HL-60 (cell line): ENCODE measurements at regions not wholly inside any gene's neighbourhood (a gene's known extent, or its start where the extent isn't known, plus 50 kb on each side); places are given as distances from the start of the nearest gene placed in this dataset.

ENCODE experiments used
- DNase-seq, 2 experiments: peaks; one replicate each; pipeline ENCODE4 v3.0.0-alpha.2; 2010 to 2020; ENCODE audit warnings: low read depth in 1 of 2, low spot score in 1 of 2
- H3K27ac ChIP-seq: fragments of 250-450 bp; sonication (Bioruptor Pico); replicated peaks from 2 replicates; pipeline ENCODE4 v1.5.1; 2020; ENCODE audit warnings: mild to moderate bottlenecking, moderate library complexity
- H3K27me3 ChIP-seq: fragments of 250-450 bp; sonication (Bioruptor Pico); 2 replicates; pipeline ENCODE4 v1.5.1; 2021; ENCODE audit warnings: mild to moderate bottlenecking, moderate library complexity; ENCODE audit not compliant: insufficient read depth, poor library complexity, severe bottlenecking
- H3K4me3 ChIP-seq: replicated peaks from 2 replicates; pipeline ENCODE4 v1.5.1; 2011; ENCODE audit warnings: mild to moderate bottlenecking, control low read depth, low read length; ENCODE audit not compliant: insufficient read depth
- CTCF ChIP-seq: IDR thresholded peaks from one replicate; pipeline ENCODE4 v1.5.1; 2011; ENCODE audit warnings: low read length, control low read depth, inconsistent platforms; ENCODE audit not compliant: insufficient read depth
- GABPA ChIP-seq: IDR thresholded peaks from 2 replicates; pipeline ENCODE4 v1.6.1; 2012; ENCODE audit warnings: low read depth
- POLR2AphosphoS5 ChIP-seq: IDR thresholded peaks from 2 replicates; pipeline ENCODE4 v1.6.1; 2012; ENCODE audit warnings: low read depth
- SPI1 ChIP-seq: IDR thresholded peaks from 2 replicates; pipeline ENCODE4 v1.6.1; 2012; ENCODE audit warnings: low read depth, mild to moderate bottlenecking, borderline replicate concordance
- TF ChIP-seq, protein P1 (sequence below): IDR thresholded peaks from 2 replicates; pipeline ENCODE4 v1.6.1; 2012; ENCODE audit warnings: low read depth; ENCODE audit not compliant: insufficient replicate concordance

GRCh38 chr6:53205778-53206177 lies 57.1 kb upstream of the GCM1 start:
- no peak for TF ChIP-seq CTCF
- TF ChIP-seq GABPA, result no peak
- TF ChIP-seq POLR2AphosphoS5, result no peak
- no peak for TF ChIP-seq SPI1
- TF ChIP-seq, protein P1, sequence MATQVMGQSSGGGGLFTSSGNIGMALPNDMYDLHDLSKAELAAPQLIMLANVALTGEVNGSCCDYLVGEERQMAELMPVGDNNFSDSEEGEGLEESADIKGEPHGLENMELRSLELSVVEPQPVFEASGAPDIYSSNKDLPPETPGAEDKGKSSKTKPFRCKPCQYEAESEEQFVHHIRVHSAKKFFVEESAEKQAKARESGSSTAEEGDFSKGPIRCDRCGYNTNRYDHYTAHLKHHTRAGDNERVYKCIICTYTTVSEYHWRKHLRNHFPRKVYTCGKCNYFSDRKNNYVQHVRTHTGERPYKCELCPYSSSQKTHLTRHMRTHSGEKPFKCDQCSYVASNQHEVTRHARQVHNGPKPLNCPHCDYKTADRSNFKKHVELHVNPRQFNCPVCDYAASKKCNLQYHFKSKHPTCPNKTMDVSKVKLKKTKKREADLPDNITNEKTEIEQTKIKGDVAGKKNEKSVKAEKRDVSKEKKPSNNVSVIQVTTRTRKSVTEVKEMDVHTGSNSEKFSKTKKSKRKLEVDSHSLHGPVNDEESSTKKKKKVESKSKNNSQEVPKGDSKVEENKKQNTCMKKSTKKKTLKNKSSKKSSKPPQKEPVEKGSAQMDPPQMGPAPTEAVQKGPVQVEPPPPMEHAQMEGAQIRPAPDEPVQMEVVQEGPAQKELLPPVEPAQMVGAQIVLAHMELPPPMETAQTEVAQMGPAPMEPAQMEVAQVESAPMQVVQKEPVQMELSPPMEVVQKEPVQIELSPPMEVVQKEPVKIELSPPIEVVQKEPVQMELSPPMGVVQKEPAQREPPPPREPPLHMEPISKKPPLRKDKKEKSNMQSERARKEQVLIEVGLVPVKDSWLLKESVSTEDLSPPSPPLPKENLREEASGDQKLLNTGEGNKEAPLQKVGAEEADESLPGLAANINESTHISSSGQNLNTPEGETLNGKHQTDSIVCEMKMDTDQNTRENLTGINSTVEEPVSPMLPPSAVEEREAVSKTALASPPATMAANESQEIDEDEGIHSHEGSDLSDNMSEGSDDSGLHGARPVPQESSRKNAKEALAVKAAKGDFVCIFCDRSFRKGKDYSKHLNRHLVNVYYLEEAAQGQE, result no peak
- Histone ChIP-seq H3K27me3 (no peaks in the 10 kb centered on the region), H3K27ac (no peak overlapping the region), H3K4me3 (no peak overlapping the region)
- DNase-seq, result no peak

DNA sequence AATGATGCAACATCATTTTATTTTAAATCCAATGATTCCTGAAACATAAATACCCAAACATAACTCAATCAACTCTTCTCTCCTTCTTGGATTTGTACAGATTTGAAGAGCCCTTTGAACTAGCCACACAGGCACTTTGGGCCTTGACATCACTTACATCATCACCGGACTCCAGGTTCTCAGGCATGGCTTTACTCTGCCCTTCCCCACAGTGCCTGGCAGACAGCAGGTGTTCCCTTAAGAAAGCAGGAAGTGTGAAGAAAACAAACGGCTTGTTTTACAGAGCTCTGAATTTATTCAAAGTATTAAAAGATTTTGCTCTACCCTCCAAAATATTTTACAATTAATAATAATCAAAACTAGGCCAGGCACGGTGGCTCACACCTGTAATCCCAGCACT lies 54.8 kb upstream of the GCM1 start:
- DNase-seq, result peak; percentile 18 to 23
- Histone ChIP-seq H3K27me3 (no peaks in the 10 kb centered on the region), H3K4me3 (no peak overlapping the region), H3K27ac (no peak overlapping the region)
- TF ChIP-seq, protein P1, result no peak
- no peak for TF ChIP-seq CTCF
- TF ChIP-seq GABPA, result no peak
- TF ChIP-seq SPI1, result peak; percentile 24; the same call in 1 of the 2 replicates
- no peak for TF ChIP-seq POLR2AphosphoS5

DNA sequence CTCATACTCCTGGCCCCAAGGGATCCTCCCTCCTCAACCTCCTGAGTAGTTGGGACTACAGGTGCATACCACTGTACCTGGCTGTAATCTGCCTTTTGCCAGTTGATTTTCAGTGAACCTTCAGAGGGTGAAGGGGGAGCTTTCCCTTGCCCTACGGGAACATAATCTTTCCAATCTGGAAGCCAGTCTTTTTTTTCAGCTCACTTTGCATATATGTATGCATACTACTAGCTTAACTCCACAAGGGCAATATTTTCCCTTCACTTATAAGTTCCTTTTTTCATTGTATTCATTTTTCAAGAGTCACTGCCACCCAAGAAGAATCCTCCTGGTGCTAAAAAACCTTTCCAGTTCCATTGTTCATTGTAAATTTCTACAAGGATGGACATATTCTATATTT lies 53.4 kb upstream of the GCM1 start:
- no peaks in the 10 kb centered on the region for H3K27me3 ChIP-seq
- TF ChIP-seq GABPA (no peak), POLR2AphosphoS5 (no peak), CTCF (no peak), SPI1 (no peak)
- TF ChIP-seq, protein P1, result no peak
- no peak overlapping the region for H3K27ac ChIP-seq
- no peak for DNase-seq
- H3K4me3 ChIP-seq, result no peak overlapping the region
